ENCODE measurements at regions not wholly inside any gene's neighbourhood (a gene's known extent, or its start where the extent isn't known, plus 50 kb on each side); places are given as distances from the start of the nearest gene placed in this dataset.
A peak's percentile ranks its signal among the peaks of the same experiment; 100 is the strongest.
"Not testable (repeated sequence)": the region's sequence is repeated elsewhere in the genome, so short reads cannot be mapped to it uniquely, and the experiment has no call there.

GRCh38 chr2:75432761-75433361 is 127.9 kb downstream of the EVA1A start:
- no peak for DNase-seq (ENCODE audit: low read depth)

GRCh38 chr2:75431763-75432162 is 129.0 kb downstream of the EVA1A start:
- no peak for DNase-seq (ENCODE audit: low read depth)

GRCh38 chr2:75431276-75431675 is 129.5 kb downstream of the EVA1A start:
- DNase-seq (ENCODE audit: low read depth): no peak

GRCh38 chr2:75430449-75430848 is 130.3 kb downstream of the EVA1A start:
- DNase-seq (ENCODE audit: low read depth): not testable (repeated sequence)

GRCh38 chr2:75428646-75429443 is 131.9 kb downstream of the EVA1A start:
- DNase-seq (ENCODE audit: low read depth): no peak

GRCh38 chr2:75428060-75428459 is 132.7 kb downstream of the EVA1A start:
- DNase-seq (ENCODE audit: low read depth): no peak

GRCh38 chr2:75424936-75425619 is 135.7 kb downstream of the EVA1A start:
- DNase-seq (ENCODE audit: low read depth): peak; percentile 16

- no peak for DNase-seq (ENCODE audit: low read depth)
Measured at GRCh38 chr2:75421986-75422385, 138.8 kb downstream of the EVA1A start.

GRCh38 chr2:75416420-75417342 is 144.1 kb downstream of the EVA1A start:
- DNase-seq (ENCODE audit: low read depth): no peak

- DNase-seq (ENCODE audit: low read depth): no peak
Measured at GRCh38 chr2:75415731-75416130, 145.0 kb downstream of the EVA1A start.

GRCh38 chr2:75415111-75415626 is 145.6 kb downstream of the EVA1A start:
- no peak for DNase-seq (ENCODE audit: low read depth)

GRCh38 chr2:75411574-75411973 is 149.2 kb downstream of the EVA1A start:
- no peak for DNase-seq (ENCODE audit: low read depth)

- no peak for DNase-seq (ENCODE audit: low read depth)
Measured at GRCh38 chr2:75410702-75411101, 150.0 kb downstream of the EVA1A start.

GRCh38 chr2:75408771-75409170 is 152.0 kb downstream of the EVA1A start:
- DNase-seq (ENCODE audit: low read depth): no peak

- DNase-seq (ENCODE audit: low read depth): no peak
Measured at GRCh38 chr2:75407038-75407530, 153.7 kb downstream of the EVA1A start.

- DNase-seq (ENCODE audit: low read depth): no peak
Measured at GRCh38 chr2:75406131-75406581, 154.6 kb downstream of the EVA1A start.

- no peak for DNase-seq (ENCODE audit: low read depth)
Measured at GRCh38 chr2:75405000-75405399, 155.7 kb downstream of the EVA1A start.

GRCh38 chr2:75403991-75404428 is 156.7 kb downstream of the EVA1A start:
- peak; percentile 29 for DNase-seq (ENCODE audit: low read depth)

- no peak for DNase-seq (ENCODE audit: low read depth)
Measured at GRCh38 chr2:75396314-75396713, 164.4 kb downstream of the EVA1A start.

GRCh38 chr2:75394764-75395163 is 166.0 kb downstream of the EVA1A start:
- DNase-seq (ENCODE audit: low read depth): peak; percentile 24

- no peak for DNase-seq (ENCODE audit: low read depth)
Measured at GRCh38 chr2:75390169-75390568, 170.6 kb downstream of the EVA1A start.
